ENCODE measurements at regions not wholly inside any gene's neighbourhood (a gene's known extent, or its start where the extent isn't known, plus 50 kb on each side); places are given as distances from the start of the nearest gene placed in this dataset.

GRCh38 chr12:126648074-126648473, 1582.8 kb downstream of the AACS start:
- TF ChIP-seq CTCF (IDR thresholded peaks at IDR 0.05; ENCODE audit: insufficient read depth, low read length): no peak
- H3K4me3 ChIP-seq (ENCODE audit: low read depth, low read length): no peak overlapping the region
- no peak for DNase-seq (ENCODE audit: low read depth)

GRCh38 chr12:126651133-126651532, 1585.9 kb downstream of the AACS start:
- TF ChIP-seq CTCF (IDR thresholded peaks at IDR 0.05; ENCODE audit: insufficient read depth, low read length): no peak
- DNase-seq (ENCODE audit: low read depth): no peak
- no peak overlapping the region for H3K4me3 ChIP-seq (ENCODE audit: low read depth, low read length)

- peak; percentile 57 for DNase-seq (ENCODE audit: low read depth)
- H3K4me3 ChIP-seq (ENCODE audit: low read depth, low read length): no peak overlapping the region
- TF ChIP-seq CTCF (IDR thresholded peaks at IDR 0.05; ENCODE audit: insufficient read depth, low read length): peak; percentile 35
Observed at GRCh38 chr12:126663304-126664094, 1598.3 kb downstream of the AACS start.

- TF ChIP-seq CTCF (IDR thresholded peaks at IDR 0.05; ENCODE audit: insufficient read depth, low read length): no peak
- H3K4me3 ChIP-seq (ENCODE audit: low read depth, low read length): no peak overlapping the region
- DNase-seq (ENCODE audit: low read depth): peak; percentile 96
Observed at GRCh38 chr12:126667339-126667738, 1599.6 kb upstream of the TMEM132C start.

GRCh38 chr12:126668538-126668937, 1598.4 kb upstream of the TMEM132C start:
- H3K4me3 ChIP-seq (ENCODE audit: low read depth, low read length): no peak overlapping the region
- DNase-seq (ENCODE audit: low read depth): peak; percentile 98
- TF ChIP-seq CTCF (IDR thresholded peaks at IDR 0.05; ENCODE audit: insufficient read depth, low read length): no peak

GRCh38 chr12:126668961-126669360, 1598.0 kb upstream of the TMEM132C start:
- no peak overlapping the region for H3K4me3 ChIP-seq (ENCODE audit: low read depth, low read length)

More at GRCh38 chr12:126668961-126669360, 1598.0 kb upstream of the TMEM132C start:
- peak; percentile 86 for DNase-seq (ENCODE audit: low read depth)
- no peak for TF ChIP-seq CTCF (IDR thresholded peaks at IDR 0.05; ENCODE audit: insufficient read depth, low read length)

Data from fibroblast of the aortic adventitia (primary cell).